Activated CD8-positive, alpha-beta memory T cell treated with anti-CD3 and anti-CD28 coated beads, Interleukin-2, amount 50 U/mL, for 4 hours (primary cell): ENCODE measurements at regions not wholly inside any gene's neighbourhood (a gene's known extent, or its start where the extent isn't known, plus 50 kb on each side); places are given as distances from the start of the nearest gene placed in this dataset.

ENCODE experiments used
- DNase-seq: peaks from one replicate; pipeline ENCODE4 v3.0.0-alpha.2; 2020

GRCh38 chr1:55955016-55955621 lies 624.2 kb downstream of the PLPP3 start:
- no peak for DNase-seq

- DNase-seq = no peak
These were observed 628.1 kb downstream of the PLPP3 start for GRCh38 chr1:55951291-55951690.

- DNase-seq = no peak
These were observed 631.9 kb downstream of the PLPP3 start for GRCh38 chr1:55947446-55947845.

GRCh38 chr1:55943721-55944435 lies 635.5 kb downstream of the PLPP3 start:
- no peak for DNase-seq

GRCh38 chr1:55943012-55943411 lies 636.4 kb downstream of the PLPP3 start:
- no peak for DNase-seq

GRCh38 chr1:55939866-55940265 lies 639.5 kb downstream of the PLPP3 start:
- no peak for DNase-seq

- no peak for DNase-seq
These were observed 640.5 kb downstream of the PLPP3 start for GRCh38 chr1:55938861-55939260.

- DNase-seq = no peak
These were observed 641.0 kb downstream of the PLPP3 start for GRCh38 chr1:55938376-55938850.

- no peak for DNase-seq
These were observed 641.5 kb downstream of the PLPP3 start for GRCh38 chr1:55937840-55938375.

GRCh38 chr1:55935236-55935635 lies 644.1 kb downstream of the PLPP3 start:
- no peak for DNase-seq

GRCh38 chr1:55932402-55932801 lies 647.0 kb downstream of the PLPP3 start:
- DNase-seq = no peak

- no peak for DNase-seq
These were observed 648.1 kb downstream of the PLPP3 start for GRCh38 chr1:55931081-55931940.

GRCh38 chr1:55929652-55930051 lies 649.7 kb downstream of the PLPP3 start:
- DNase-seq = no peak

- DNase-seq = no peak
These were observed 650.8 kb downstream of the PLPP3 start for GRCh38 chr1:55928576-55928975.

- DNase-seq = no peak
These were observed 651.6 kb downstream of the PLPP3 start for GRCh38 chr1:55927702-55928290.

GRCh38 chr1:55926906-55927471 lies 652.4 kb downstream of the PLPP3 start:
- no peak for DNase-seq

- no peak for DNase-seq
These were observed 662.5 kb downstream of the PLPP3 start for GRCh38 chr1:55916907-55917306.

GRCh38 chr1:55916481-55916880 lies 662.9 kb downstream of the PLPP3 start:
- no peak for DNase-seq

GRCh38 chr1:55913565-55913964 lies 665.8 kb downstream of the PLPP3 start:
- no peak for DNase-seq

- DNase-seq = no peak
These were observed 666.9 kb downstream of the PLPP3 start for GRCh38 chr1:55912438-55912837.

- no peak for DNase-seq
These were observed 674.8 kb downstream of the PLPP3 start for GRCh38 chr1:55904541-55904940.

- no peak for DNase-seq
These were observed 681.2 kb downstream of the PLPP3 start for GRCh38 chr1:55898181-55898580.

- no peak for DNase-seq
These were observed 681.0 kb upstream of the USP24 start for GRCh38 chr1:55896210-55896609.
